ENCODE measurements at regions not wholly inside any gene's neighbourhood (a gene's known extent, or its start where the extent isn't known, plus 50 kb on each side); places are given as distances from the start of the nearest gene placed in this dataset.
A peak's percentile ranks its signal among the peaks of the same experiment; 100 is the strongest.

GRCh38 chr3:106533093-106533787 is 664.4 kb upstream of the CBLB start:
- peaks cover 0 to 4% of the 10 kb centered on the region in 2 experiments for H3K9me3 ChIP-seq (ENCODE audit: control insufficient read depth in 2 of 2, low read length in 2 of 2)
- Mint-ChIP-seq H3K36me3 (no peaks in the 10 kb centered on the region), H3K27ac (no peak overlapping the region), H3K9me3 (peaks cover 2 to 25% (median 11%) of the 10 kb centered on the region in 7 donors), H3K27me3 (no peaks in the 10 kb centered on the region), H3K4me1 (peaks cover 0 to 2% (median under 1%) of the 10 kb centered on the region in 4 donors), H3K4me3 (no peak overlapping the region)
- no peak overlapping the region for H3K27ac ChIP-seq (ENCODE audit: insufficient read depth, low read length, poor library complexity, severe bottlenecking)
- no peak for ATAC-seq (ENCODE audit: low read depth in 2 of 2)
- no peaks in the 10 kb centered on the region for H3K36me3 ChIP-seq (ENCODE audit: control insufficient read depth, insufficient read depth, low read length)
- no peaks in the 10 kb centered on the region for H3K4me1 ChIP-seq (ENCODE audit: control insufficient read depth, insufficient read depth, low read length, poor library complexity, severe bottlenecking)
- no peak for DNase-seq
- H3K27me3 ChIP-seq (ENCODE audit: control insufficient read depth, insufficient read depth, low read length): no peaks in the 10 kb centered on the region
- no peak overlapping the region for H3K4me3 ChIP-seq (ENCODE audit: low read depth, low read length)

- H3K27ac ChIP-seq (ENCODE audit: insufficient read depth, low read length, poor library complexity, severe bottlenecking): no peak overlapping the region
- peaks cover 0 to 4% of the 10 kb centered on the region in 2 experiments for H3K9me3 ChIP-seq (ENCODE audit: control insufficient read depth in 2 of 2, low read length in 2 of 2)
- no peak overlapping the region for H3K27ac Mint-ChIP-seq
- H3K4me3 ChIP-seq (ENCODE audit: low read depth, low read length): no peak overlapping the region
- H3K36me3 Mint-ChIP-seq: no peaks in the 10 kb centered on the region
- H3K36me3 ChIP-seq (ENCODE audit: control insufficient read depth, insufficient read depth, low read length): no peaks in the 10 kb centered on the region
- no peaks in the 10 kb centered on the region for H3K4me1 ChIP-seq (ENCODE audit: control insufficient read depth, insufficient read depth, low read length, poor library complexity, severe bottlenecking)
- no peak for DNase-seq
- H3K27me3 ChIP-seq (ENCODE audit: control insufficient read depth, insufficient read depth, low read length): no peaks in the 10 kb centered on the region
- H3K27me3 Mint-ChIP-seq: no peaks in the 10 kb centered on the region
- no peak for ATAC-seq (ENCODE audit: low read depth in 2 of 2)
- peaks cover 0 to 2% (median under 1%) of the 10 kb centered on the region in 4 donors for H3K4me1 Mint-ChIP-seq
- peaks cover 3 to 30% (median 12%) of the 10 kb centered on the region in 7 donors for H3K9me3 Mint-ChIP-seq
- no peak overlapping the region for H3K4me3 Mint-ChIP-seq
These were observed 665.0 kb upstream of the CBLB start for GRCh38 chr3:106533788-106534160.

- DNase-seq (peak in 1 of 3 donors; percentile 46), ATAC-seq (ENCODE audit: low read depth in 2 of 2) (peak; percentile 37 to 44)
- Histone ChIP-seq H3K27ac (ENCODE audit: insufficient read depth, low read length, poor library complexity, severe bottlenecking) (no peak overlapping the region), H3K9me3 (ENCODE audit: control insufficient read depth in 2 of 2, low read length in 2 of 2) (peaks cover 0 to 4% of the 10 kb centered on the region in 2 experiments), H3K36me3 (ENCODE audit: control insufficient read depth, insufficient read depth, low read length) (no peaks in the 10 kb centered on the region), H3K4me1 (ENCODE audit: control insufficient read depth, insufficient read depth, low read length, poor library complexity, severe bottlenecking) (no peaks in the 10 kb centered on the region), H3K4me3 (ENCODE audit: low read depth, low read length) (no peak overlapping the region), H3K27me3 (ENCODE audit: control insufficient read depth, insufficient read depth, low read length) (no peaks in the 10 kb centered on the region)
- peaks cover 0 to 2% (median under 1%) of the 10 kb centered on the region in 4 donors for H3K4me1 Mint-ChIP-seq
- no peaks in the 10 kb centered on the region for H3K27me3 Mint-ChIP-seq
- H3K4me3 Mint-ChIP-seq: no peak overlapping the region
- no peaks in the 10 kb centered on the region for H3K36me3 Mint-ChIP-seq
- no peak overlapping the region for H3K27ac Mint-ChIP-seq
- H3K9me3 Mint-ChIP-seq: peaks cover 3 to 30% (median 13%) of the 10 kb centered on the region in 7 donors
These were observed 665.4 kb upstream of the CBLB start for GRCh38 chr3:106534206-106534605.

GRCh38 chr3:106540743-106541142 is 671.9 kb upstream of the CBLB start:
- Mint-ChIP-seq H3K27me3 (no peaks in the 10 kb centered on the region), H3K27ac (no peak overlapping the region), H3K4me1 (peaks cover 0 to 6% (median 0%) of the 10 kb centered on the region in 4 donors), H3K4me3 (no peak overlapping the region), H3K36me3 (no peaks in the 10 kb centered on the region), H3K9me3 (peaks cover 1 to 30% (median 7%) of the 10 kb centered on the region in 7 donors)
- no peaks in the 10 kb centered on the region for H3K4me1 ChIP-seq (ENCODE audit: control insufficient read depth, insufficient read depth, low read length, poor library complexity, severe bottlenecking)
- DNase-seq (no peak), ATAC-seq (ENCODE audit: low read depth in 2 of 2) (no peak)
- H3K27ac ChIP-seq (ENCODE audit: insufficient read depth, low read length, poor library complexity, severe bottlenecking): no peak overlapping the region
- no peaks in the 10 kb centered on the region for H3K27me3 ChIP-seq (ENCODE audit: control insufficient read depth, insufficient read depth, low read length)
- H3K9me3 ChIP-seq (ENCODE audit: control insufficient read depth in 2 of 2, low read length in 2 of 2): peaks cover 0 to 9% of the 10 kb centered on the region in 2 experiments
- no peaks in the 10 kb centered on the region for H3K36me3 ChIP-seq (ENCODE audit: control insufficient read depth, insufficient read depth, low read length)
- H3K4me3 ChIP-seq (ENCODE audit: low read depth, low read length): no peak overlapping the region

GRCh38 chr3:106542101-106542769 is 673.4 kb upstream of the CBLB start:
- Mint-ChIP-seq H3K9me3 (peaks cover 1 to 27% (median 5%) of the 10 kb centered on the region in 7 donors), H3K27me3 (no peaks in the 10 kb centered on the region)
- ATAC-seq (ENCODE audit: low read depth in 2 of 2): no peak

GRCh38 chr3:106552351-106553043 is 683.7 kb upstream of the CBLB start:
- no peak overlapping the region for H3K27ac ChIP-seq (ENCODE audit: insufficient read depth, low read length, poor library complexity, severe bottlenecking)
- H3K36me3 ChIP-seq (ENCODE audit: control insufficient read depth, insufficient read depth, low read length): no peaks in the 10 kb centered on the region
- Mint-ChIP-seq H3K4me1 (no peaks in the 10 kb centered on the region), H3K4me3 (no peak overlapping the region), H3K9me3 (peaks cover 0 to 15% (median 3%) of the 10 kb centered on the region in 7 donors), H3K27me3 (no peaks in the 10 kb centered on the region), H3K27ac (no peak overlapping the region), H3K36me3 (no peaks in the 10 kb centered on the region)
- no peaks in the 10 kb centered on the region for H3K9me3 ChIP-seq (ENCODE audit: control insufficient read depth in 2 of 2, low read length in 2 of 2)
- no peaks in the 10 kb centered on the region for H3K4me1 ChIP-seq (ENCODE audit: control insufficient read depth, insufficient read depth, low read length, poor library complexity, severe bottlenecking)
- no peaks in the 10 kb centered on the region for H3K27me3 ChIP-seq (ENCODE audit: control insufficient read depth, insufficient read depth, low read length)
- DNase-seq (no peak), ATAC-seq (ENCODE audit: low read depth in 2 of 2) (no peak)
- no peak overlapping the region for H3K4me3 ChIP-seq (ENCODE audit: low read depth, low read length)

More at GRCh38 chr3:106542101-106542769, 673.4 kb upstream of the CBLB start:
- Histone ChIP-seq H3K4me1 (ENCODE audit: control insufficient read depth, insufficient read depth, low read length, poor library complexity, severe bottlenecking) (no peaks in the 10 kb centered on the region), H3K9me3 (ENCODE audit: control insufficient read depth in 2 of 2, low read length in 2 of 2) (peaks cover 0 to 7% of the 10 kb centered on the region in 2 experiments), H3K27me3 (ENCODE audit: control insufficient read depth, insufficient read depth, low read length) (no peaks in the 10 kb centered on the region), H3K4me3 (ENCODE audit: low read depth, low read length) (no peak overlapping the region), H3K27ac (ENCODE audit: insufficient read depth, low read length, poor library complexity, severe bottlenecking) (no peak overlapping the region), H3K36me3 (ENCODE audit: control insufficient read depth, insufficient read depth, low read length) (no peaks in the 10 kb centered on the region)
- no peak overlapping the region for H3K4me3 Mint-ChIP-seq
- DNase-seq: no peak
- no peak overlapping the region for H3K27ac Mint-ChIP-seq
- H3K4me1 Mint-ChIP-seq: peaks cover 0 to 6% (median 0%) of the 10 kb centered on the region in 4 donors
- no peaks in the 10 kb centered on the region for H3K36me3 Mint-ChIP-seq

- H3K4me3 ChIP-seq (ENCODE audit: low read depth, low read length): no peak overlapping the region
- H3K4me1 Mint-ChIP-seq: no peaks in the 10 kb centered on the region
- no peak for DNase-seq
- no peak overlapping the region for H3K27ac Mint-ChIP-seq
- no peak overlapping the region for H3K27ac ChIP-seq (ENCODE audit: insufficient read depth, low read length, poor library complexity, severe bottlenecking)
- H3K27me3 ChIP-seq (ENCODE audit: control insufficient read depth, insufficient read depth, low read length): no peaks in the 10 kb centered on the region
- H3K27me3 Mint-ChIP-seq: no peaks in the 10 kb centered on the region
- no peaks in the 10 kb centered on the region for H3K4me1 ChIP-seq (ENCODE audit: control insufficient read depth, insufficient read depth, low read length, poor library complexity, severe bottlenecking)
- H3K36me3 ChIP-seq (ENCODE audit: control insufficient read depth, insufficient read depth, low read length): no peaks in the 10 kb centered on the region
- H3K9me3 Mint-ChIP-seq: peaks cover 0 to 4% (median 0%) of the 10 kb centered on the region in 7 donors
- no peaks in the 10 kb centered on the region for H3K36me3 Mint-ChIP-seq
- ATAC-seq (ENCODE audit: low read depth in 2 of 2): no peak
- no peaks in the 10 kb centered on the region for H3K9me3 ChIP-seq (ENCODE audit: control insufficient read depth in 2 of 2, low read length in 2 of 2)
- no peak overlapping the region for H3K4me3 Mint-ChIP-seq
These were observed 691.7 kb upstream of the CBLB start for GRCh38 chr3:106560451-106560966.
